GM12891 (cell line): ENCODE measurements at regions not wholly inside any gene's neighbourhood (a gene's known extent, or its start where the extent isn't known, plus 50 kb on each side); places are given as distances from the start of the nearest gene placed in this dataset.

Experiments
- POLR2A ChIP-seq: IDR thresholded peaks from 2 replicates; pipeline ENCODE4 v1.6.1; 2011; ENCODE audit warnings: low read depth, low read length, control low read depth
- POLR2AphosphoS5 ChIP-seq: IDR thresholded peaks from 2 replicates; pipeline ENCODE4 v1.6.1; 2011; ENCODE audit warnings: low read depth, low read length, control low read depth

GRCh38 chr5:91240175-91240574 is 142.9 kb downstream of the ARRDC3 start:
- TF ChIP-seq POLR2A (no peak), POLR2AphosphoS5 (no peak)
